Heart right ventricle (tissue), 16 donors: ENCODE measurements at regions not wholly inside any gene's neighbourhood (a gene's known extent, or its start where the extent isn't known, plus 50 kb on each side); places are given as distances from the start of the nearest gene placed in this dataset.

ENCODE experiments used
- ATAC-seq, 8 donors: fragments of 200-7000 bp; cut with Tn5 transposase; one replicate each; pipeline ENCODE4 v1.9.1; 2020; ENCODE audit warnings: mild to moderate bottlenecking in 8 of 8, moderate library complexity in 8 of 8, moderate number of reproducible peaks in 1 of 8
- DNase-seq, 2 donors: peaks; one replicate each; pipeline ENCODE4 v3.0.0-alpha.2; 2020
- H3K27ac ChIP-seq, 10 donors: fragments of 200-600 bp; sonication (generic) in 2 of 10; one replicate each; pipeline versions ENCODE4 v1.5.0 to v1.8.0; 2020 to 2022; ENCODE audit warnings: mild to moderate bottlenecking in 3 of 10
- H3K27me3 ChIP-seq, 7 donors: fragments of 200-600 bp; one replicate each; pipeline ENCODE4 v1.8.0; 2021 to 2022; ENCODE audit warnings: mild to moderate bottlenecking in 2 of 7
- H3K36me3 ChIP-seq, 9 donors: fragments of 200-600 bp; sonication (generic) in 1 of 9; one replicate each; pipeline versions ENCODE4 v1.5.0 to v1.8.0; 2020 to 2022; ENCODE audit warnings: mild to moderate bottlenecking in 2 of 9
- H3K4me1 ChIP-seq, 9 donors: fragments of 200-600 bp; sonication (generic) in 1 of 9; one replicate each; pipeline versions ENCODE4 v1.5.0 to v1.8.0; 2020 to 2022; ENCODE audit warnings: mild to moderate bottlenecking in 4 of 9
- H3K4me3 ChIP-seq, 10 donors: fragments of 200-600 bp; sonication (generic) in 2 of 10; one replicate each; pipeline versions ENCODE4 v1.5.0 to v1.8.0; 2020 to 2022; ENCODE audit warnings: mild to moderate bottlenecking in 7 of 10, moderate library complexity in 2 of 10
- H3K9me3 ChIP-seq, 11 donors: fragments of 200-600 bp in 10 of 11; sonication (generic) in 2 of 11; one replicate each; pipeline versions ENCODE4 v1.5.0 to v1.8.0; 2013 to 2022; ENCODE audit warnings: mild to moderate bottlenecking in 2 of 11, control low read depth in 1 of 11, moderate library complexity in 1 of 11
- WGBS, 2 donors: extraction: QIAGEN DNeasy Blood & Tissue Kit; methylation state at CpG; one replicate each; pipeline ENCODE4 v1.1.7; 2013; ENCODE audit warnings: inconsistent platforms in 1 of 2; 5-methylcytosine and 5-hydroxymethylcytosine counted together
- intact Hi-C, 10 donors: fragments of 100-400 bp; cut with DNase I; formaldehyde crosslinking; loops; one replicate each; pipeline versions ENCODE4 v1.11.1 to v1.14.2; 2022
- TF ChIP-seq, protein P1 (sequence below), 9 donors: fragments of 200-600 bp; sonication (generic) in 2 of 9; IDR thresholded peaks; one replicate each; pipeline versions ENCODE4 v1.5.0 to v1.8.0; 2021 to 2022; ENCODE audit warnings: antibody characterized with exemption in 9 of 9, mild to moderate bottlenecking in 5 of 9, moderate library complexity in 1 of 9
- donor health status: Arrhythmogenic right ventricular cardiomyopathy.
- donor health status: ischemic (EF 13 %, LVEDD 7.1; RV severe dilation, severe dysfunction).
- donor health status: healthy with polysubstance abuse.
- donor health status: DM: no; HTN: yes; CAD: no.
- donor health status: DM: no; HTN: no; CAD: no.
- donor health status: ischemic (EF 25% LVEDD 6.9; RV normal size, moderate dysfunction).
- donor health status: ischemic (EF 25% LVEDD 5.7; RV mildly dilated, moderate dysfunction).
- donor health status: healthy.
- donor health status: DM: yes; HTN: yes; CAD: no.
- donor health status: Ischemic cardiomyopathy.
- donor health status: ischemic (EF 35%, LVEDD 5.7; RV mildly dilated, moderate dysfunction).
- donor health status: nonischemic (EF 11% LVEDD 7.7; RV severe dilation, severe dysfunction).
- donor health status: DM: yes; HTN: yes; CAD: no.
- donor health status: PGD.
- donor health status: ischemic (EF 29% LVEDD 5.4; RV normal size, mild dysfunction).
- donor health status: nonischemic (EF 23%, LVEDD 6.1; RV moderate dilation, normal function).

GRCh38 chr18:45498287-45498658 is 117.0 kb upstream of the SLC14A2 start:
- 63 to 70% methylated on average over 4 of the region's 4 CpGs for WGBS, 2 donors
- H3K4me3 ChIP-seq = no peak overlapping the region
- peaks cover 0 to 2% (median 0%) of the 10 kb centered on the region in 9 donors for H3K4me1 ChIP-seq
- H3K27ac ChIP-seq = no peak overlapping the region
- DNase-seq = no peak
- intact Hi-C loops = no loop called here
- H3K9me3 ChIP-seq = no peaks in the 10 kb centered on the region
- no peaks in the 10 kb centered on the region for H3K27me3 ChIP-seq
- no peak for ATAC-seq
- H3K36me3 ChIP-seq = no peaks in the 10 kb centered on the region
- TF ChIP-seq, protein P1, sequence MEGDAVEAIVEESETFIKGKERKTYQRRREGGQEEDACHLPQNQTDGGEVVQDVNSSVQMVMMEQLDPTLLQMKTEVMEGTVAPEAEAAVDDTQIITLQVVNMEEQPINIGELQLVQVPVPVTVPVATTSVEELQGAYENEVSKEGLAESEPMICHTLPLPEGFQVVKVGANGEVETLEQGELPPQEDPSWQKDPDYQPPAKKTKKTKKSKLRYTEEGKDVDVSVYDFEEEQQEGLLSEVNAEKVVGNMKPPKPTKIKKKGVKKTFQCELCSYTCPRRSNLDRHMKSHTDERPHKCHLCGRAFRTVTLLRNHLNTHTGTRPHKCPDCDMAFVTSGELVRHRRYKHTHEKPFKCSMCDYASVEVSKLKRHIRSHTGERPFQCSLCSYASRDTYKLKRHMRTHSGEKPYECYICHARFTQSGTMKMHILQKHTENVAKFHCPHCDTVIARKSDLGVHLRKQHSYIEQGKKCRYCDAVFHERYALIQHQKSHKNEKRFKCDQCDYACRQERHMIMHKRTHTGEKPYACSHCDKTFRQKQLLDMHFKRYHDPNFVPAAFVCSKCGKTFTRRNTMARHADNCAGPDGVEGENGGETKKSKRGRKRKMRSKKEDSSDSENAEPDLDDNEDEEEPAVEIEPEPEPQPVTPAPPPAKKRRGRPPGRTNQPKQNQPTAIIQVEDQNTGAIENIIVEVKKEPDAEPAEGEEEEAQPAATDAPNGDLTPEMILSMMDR (IDR thresholded peaks at IDR 0.05) = no peak

- DNase-seq (no peak), ATAC-seq (peak in 6 of 8 donors; percentile 34 to 69 (median 66))
- Histone ChIP-seq H3K27ac (peak overlapping the region in 7 of 10 donors; percentile 9 to 54 (median 37)), H3K4me3 (no peak overlapping the region), H3K4me1 (peaks cover 0 to 25% (median 6%) of the 10 kb centered on the region in 9 donors), H3K27me3 (peaks cover 0 to 12% (median 0%) of the 10 kb centered on the region in 7 donors), H3K36me3 (no peaks in the 10 kb centered on the region), H3K9me3 (peaks cover 0 to 10% (median 0%) of the 10 kb centered on the region in 11 donors)
- TF ChIP-seq, protein P1 (IDR thresholded peaks at IDR 0.05) = no peak
- WGBS, 2 donors = 22 to 34% methylated on average over 3 of the region's 3 CpGs
- intact Hi-C loops = no loop called here
These were observed 111.3 kb upstream of the SLC14A2 start for GRCh38 chr18:45503990-45504389.

DNA sequence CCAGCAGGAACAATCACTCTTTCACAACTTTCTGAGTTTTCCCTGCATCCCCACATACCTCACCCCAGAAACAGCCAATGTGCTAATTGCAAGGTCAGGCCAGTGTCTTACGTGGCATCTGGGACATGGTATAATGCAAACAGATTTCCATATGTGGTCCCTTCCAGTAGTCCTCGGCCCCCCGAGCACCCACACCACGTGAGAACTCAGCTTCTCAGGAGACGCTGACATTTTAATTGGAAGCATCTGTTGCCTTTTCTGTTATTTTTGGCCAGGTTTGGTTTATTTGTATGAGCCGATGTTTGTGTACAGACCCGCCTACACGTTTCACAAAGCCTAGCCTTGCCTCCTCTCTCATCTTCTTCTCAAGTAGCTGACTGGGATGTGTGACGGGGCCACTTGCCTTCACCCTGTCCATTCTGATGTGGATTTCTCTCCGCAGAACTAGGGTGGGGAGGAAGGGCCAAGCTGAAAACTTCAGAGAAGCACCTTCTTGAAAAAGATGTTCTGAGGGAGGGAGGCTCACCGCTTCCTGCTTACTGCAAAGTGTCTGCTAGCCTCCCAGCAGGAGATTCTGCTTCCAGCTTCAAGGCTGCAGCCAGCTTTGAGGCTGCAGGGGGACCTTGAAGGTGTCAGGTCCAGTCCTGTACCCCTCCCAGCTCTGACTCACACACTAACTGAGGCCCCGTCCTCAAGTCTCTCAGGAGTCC is 109.6 kb upstream of the SLC14A2 start:
- H3K36me3 ChIP-seq = no peaks in the 10 kb centered on the region
- peaks cover 0 to 25% (median 6%) of the 10 kb centered on the region in 9 donors for H3K4me1 ChIP-seq
- TF ChIP-seq, protein P1 (IDR thresholded peaks at IDR 0.05) = no peak
- peak overlapping the region in 7 of 10 donors; percentile 2 to 58 (median 37) for H3K27ac ChIP-seq
- peak in 1 of 2 donors; percentile 19 for DNase-seq
- peaks cover 0 to 10% (median 0%) of the 10 kb centered on the region in 11 donors for H3K9me3 ChIP-seq
- peak in 7 of 8 donors; percentile 43 to 68 (median 56) for ATAC-seq
- intact Hi-C loops = no loop called here
- no peak overlapping the region for H3K4me3 ChIP-seq
- peaks cover 0 to 12% (median 0%) of the 10 kb centered on the region in 7 donors for H3K27me3 ChIP-seq
- 49 to 53% methylated on average over 12 of the region's 12 CpGs for WGBS, 2 donors

DNA sequence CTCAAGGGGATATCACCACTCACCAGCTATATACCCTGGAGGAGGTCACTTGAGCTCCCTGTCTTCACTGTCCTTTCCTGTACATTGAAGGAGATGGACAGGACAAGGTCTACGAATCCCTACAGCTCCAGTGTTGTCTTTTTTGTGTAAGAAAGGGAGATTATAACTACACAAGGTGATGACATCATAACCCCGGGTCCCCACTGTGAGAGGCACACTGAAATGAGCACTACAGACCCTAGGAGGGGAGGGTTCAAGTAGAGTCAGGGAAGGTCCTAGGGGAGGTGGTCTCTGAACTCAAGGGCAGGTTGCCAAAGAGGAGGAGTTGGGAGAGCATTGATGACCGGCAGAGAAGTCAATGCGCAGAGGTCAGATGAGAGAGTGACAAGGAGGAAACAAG is 108.3 kb upstream of the SLC14A2 start:
- 88 to 92% methylated on average over 4 of the region's 4 CpGs for WGBS, 2 donors
- H3K27me3 ChIP-seq = peaks cover 0 to 12% (median 0%) of the 10 kb centered on the region in 7 donors
- H3K9me3 ChIP-seq = peaks cover 0 to 10% (median 0%) of the 10 kb centered on the region in 11 donors
- intact Hi-C loops = no loop called here
- ATAC-seq (no peak), DNase-seq (no peak)
- no peak overlapping the region for H3K4me3 ChIP-seq
- peaks cover 0 to 25% (median 6%) of the 10 kb centered on the region in 9 donors for H3K4me1 ChIP-seq
- H3K27ac ChIP-seq = no peak overlapping the region
- TF ChIP-seq, protein P1 (IDR thresholded peaks at IDR 0.05) = no peak
- no peaks in the 10 kb centered on the region for H3K36me3 ChIP-seq
